Activated CD8-positive, alpha-beta memory T cell treated with anti-CD3 and anti-CD28 coated beads for 48 hours (primary cell): ENCODE measurements at regions not wholly inside any gene's neighbourhood (a gene's known extent, or its start where the extent isn't known, plus 50 kb on each side); places are given as distances from the start of the nearest gene placed in this dataset.
"Not testable (repeated sequence)": the region's sequence is repeated elsewhere in the genome, so short reads cannot be mapped to it uniquely, and the experiment has no call there.

Experiments
- DNase-seq, 3 experiments: peaks; one replicate each; pipeline ENCODE4 v3.0.0-alpha.2; 2020; ENCODE audit warnings: low read depth in 2 of 3, low spot score in 2 of 3

GRCh38 chr2:82481207-82481606, 1977.9 kb downstream of the SUCLG1 start:
- no peak for DNase-seq

DNA sequence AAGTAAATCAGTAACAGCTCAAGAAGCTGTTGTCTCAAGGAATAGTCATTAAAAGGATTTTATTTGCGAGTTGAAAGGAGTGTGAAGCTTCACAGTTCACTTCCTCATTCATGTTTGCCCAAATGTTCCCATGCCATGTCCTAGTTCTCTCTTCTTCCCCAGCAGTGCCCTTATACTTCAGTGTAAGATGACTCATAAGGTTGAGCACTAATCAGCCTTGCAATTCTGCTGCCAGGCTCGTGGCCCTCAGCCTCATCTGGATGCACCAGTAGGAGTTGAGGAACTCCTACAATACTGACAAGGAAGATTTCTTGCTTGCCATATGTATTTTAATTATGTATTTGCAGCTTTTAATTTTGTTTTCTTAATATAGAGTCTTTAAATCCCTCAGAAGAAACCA, 1980.4 kb downstream of the SUCLG1 start:
- DNase-seq = no peak

GRCh38 chr2:82476094-82476493, 1983.0 kb downstream of the SUCLG1 start:
- DNase-seq = no peak

GRCh38 chr2:82428251-82428650, 2030.8 kb downstream of the SUCLG1 start:
- DNase-seq = no peak

- no peak for DNase-seq
Observed at GRCh38 chr2:82412021-82412420, 2047.1 kb downstream of the SUCLG1 start.

GRCh38 chr2:82411071-82411470, 2048.0 kb downstream of the SUCLG1 start:
- no peak for DNase-seq

DNA sequence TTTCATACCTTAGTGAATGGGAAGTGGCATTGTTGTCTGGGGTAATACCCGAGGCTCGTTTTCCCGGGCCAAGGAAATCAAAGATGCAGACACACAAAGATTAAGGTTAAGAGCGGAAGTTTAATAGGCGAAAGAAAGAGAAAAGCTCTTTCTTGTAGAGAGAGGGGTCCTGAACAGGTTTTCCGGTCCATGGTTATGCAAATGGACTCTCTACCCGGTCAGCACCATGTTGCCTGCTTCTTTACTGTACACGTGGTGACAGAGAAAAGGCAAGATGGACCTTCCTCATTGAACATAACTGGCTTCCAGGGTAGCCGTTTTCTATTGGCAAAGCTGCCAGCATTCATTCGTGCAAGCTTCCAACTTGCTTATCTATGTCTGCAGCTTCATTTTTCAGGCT, 2063.5 kb downstream of the SUCLG1 start:
- DNase-seq = no peak

DNA sequence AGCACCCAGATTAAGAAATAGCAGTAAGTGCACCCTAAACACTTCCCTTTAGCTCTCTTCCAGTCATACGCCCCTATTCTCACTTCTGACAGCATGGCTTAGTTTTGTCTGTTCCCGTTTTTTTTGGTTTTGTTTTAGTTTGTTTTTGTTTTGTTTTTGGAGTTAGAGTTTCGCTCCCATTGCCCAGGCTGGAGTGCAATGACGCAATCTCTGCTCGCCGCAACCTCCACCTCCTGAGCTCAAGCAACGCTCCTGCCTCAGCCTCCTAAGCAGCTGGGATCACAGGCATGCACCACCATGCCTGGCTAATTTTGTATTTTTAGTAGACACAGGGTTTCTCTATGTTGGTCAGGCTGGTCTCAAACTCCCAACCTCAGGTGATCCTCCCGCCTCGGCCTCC, 2067.7 kb downstream of the SUCLG1 start:
- DNase-seq = no peak

- DNase-seq = no peak
Observed at GRCh38 chr2:82355622-82356021, 2051.1 kb upstream of the LRRTM1 start.

GRCh38 chr2:82345910-82346309, 2041.4 kb upstream of the LRRTM1 start:
- no peak for DNase-seq

GRCh38 chr2:82344670-82345069, 2040.1 kb upstream of the LRRTM1 start:
- no peak for DNase-seq

- no peak for DNase-seq
Observed at GRCh38 chr2:82342356-82342755, 2037.8 kb upstream of the LRRTM1 start.

GRCh38 chr2:82340578-82341053, 2036.1 kb upstream of the LRRTM1 start:
- DNase-seq = no peak

GRCh38 chr2:82339805-82340204, 2035.3 kb upstream of the LRRTM1 start:
- DNase-seq = no peak

DNA sequence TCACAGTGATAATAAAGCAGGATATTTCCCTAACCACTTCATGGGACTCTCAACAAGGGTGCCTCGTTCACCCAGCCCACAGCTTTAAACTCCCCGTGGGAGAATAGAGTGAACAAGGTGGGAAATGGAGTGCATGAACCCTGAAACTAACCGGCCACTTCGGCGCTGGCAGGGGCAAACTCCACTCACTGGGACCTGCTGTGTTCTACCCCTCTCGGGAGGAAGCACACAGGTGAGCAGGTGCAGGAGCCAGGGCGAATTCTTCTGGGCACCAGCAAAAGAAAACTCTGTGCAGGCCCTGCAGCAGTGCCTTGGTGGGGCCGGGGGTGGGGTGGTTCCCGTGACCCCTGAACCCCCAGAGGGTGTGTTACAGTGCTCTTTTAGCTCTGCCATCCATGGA, 2029.1 kb upstream of the LRRTM1 start:
- DNase-seq = no peak

- no peak for DNase-seq
Observed at GRCh38 chr2:82330155-82330554, 2025.6 kb upstream of the LRRTM1 start.

GRCh38 chr2:82326180-82326767, 2021.7 kb upstream of the LRRTM1 start:
- not testable (repeated sequence) for DNase-seq

DNA sequence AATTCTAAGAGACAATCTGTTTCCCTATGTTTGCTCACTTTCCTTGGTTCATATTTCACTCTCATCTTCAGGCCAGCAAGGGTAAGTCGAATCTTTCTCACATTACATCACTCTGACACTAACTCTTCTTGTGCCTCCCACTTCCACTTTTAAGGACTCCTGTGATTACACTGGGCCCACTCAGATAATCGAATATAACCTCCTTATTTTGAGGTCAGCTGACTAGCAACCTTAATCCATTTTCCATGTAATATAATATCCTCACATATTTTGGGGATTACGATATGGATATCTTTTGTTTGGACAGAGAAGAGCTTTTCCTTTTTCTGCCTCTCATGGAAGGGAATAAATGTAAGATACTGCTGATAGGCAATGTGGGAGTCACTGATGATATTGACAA, 2015.7 kb upstream of the LRRTM1 start:
- no peak for DNase-seq

GRCh38 chr2:82317012-82317411, 2012.5 kb upstream of the LRRTM1 start:
- DNase-seq = no peak

- DNase-seq = no peak
Observed at GRCh38 chr2:82316586-82316985, 2012.0 kb upstream of the LRRTM1 start.

DNA sequence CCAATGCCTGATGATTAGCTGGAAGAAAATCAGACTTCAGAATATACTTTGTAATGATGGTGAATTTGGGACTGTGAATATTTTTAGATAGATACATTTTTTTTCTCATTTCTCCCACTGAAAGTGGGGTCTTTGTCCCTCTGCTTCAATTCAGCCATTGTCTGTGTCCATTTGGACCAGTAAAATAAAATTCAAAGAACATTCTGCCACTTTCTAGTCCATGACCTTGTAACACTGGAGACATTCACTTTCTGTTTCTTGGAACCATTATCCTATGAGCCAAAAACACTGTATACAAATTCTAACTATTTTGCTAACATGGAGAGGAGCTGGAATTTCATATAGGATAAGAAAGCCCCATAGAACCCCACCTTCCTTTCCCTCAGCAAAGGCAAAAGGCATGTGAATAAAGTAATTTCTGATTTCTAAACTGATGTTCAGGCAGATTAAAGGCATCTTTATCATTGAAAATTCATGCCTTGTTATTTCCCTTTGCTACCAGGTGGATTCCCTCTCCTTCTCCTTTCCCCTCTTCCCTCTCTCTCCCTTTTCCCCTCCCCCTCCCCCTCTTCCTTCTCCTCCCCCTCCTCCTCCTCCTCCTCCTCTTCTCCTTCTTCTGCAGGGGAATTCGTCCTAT, 2010.4 kb upstream of the LRRTM1 start:
- no peak for DNase-seq

DNA sequence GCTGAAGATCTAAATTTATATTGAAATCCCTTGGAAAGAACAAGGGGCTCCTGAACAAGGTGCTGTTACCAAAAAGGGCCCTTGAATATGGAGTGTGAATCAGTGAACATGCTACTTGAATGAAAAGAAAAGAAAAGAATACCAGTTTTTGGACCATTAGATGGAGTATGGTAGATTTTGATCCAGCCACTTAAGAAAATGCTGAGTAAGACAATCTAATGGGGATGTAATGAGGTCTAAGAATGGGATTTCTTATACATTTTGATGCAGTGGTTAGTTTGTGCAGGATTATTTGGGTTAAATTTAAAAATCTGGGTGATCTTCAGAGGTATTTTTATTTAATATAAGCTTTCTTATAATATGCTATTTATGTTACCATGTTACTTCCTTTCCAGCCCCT, 2003.0 kb upstream of the LRRTM1 start:
- no peak for DNase-seq

- DNase-seq = no peak
Observed at GRCh38 chr2:82301506-82301905, 1997.0 kb upstream of the LRRTM1 start.
